ENCODE measurements at regions not wholly inside any gene's neighbourhood (a gene's known extent, or its start where the extent isn't known, plus 50 kb on each side); places are given as distances from the start of the nearest gene placed in this dataset.

GRCh38 chr12:111256629-111257434, 112.1 kb downstream of the PHETA1 start:
- peak; percentile 52 to 71; a peak in 5 of 6 replicates for ATAC-seq
- POLR2A ChIA-PET: no interaction called here
- H3K4me3 ChIP-seq: no peak overlapping the region
- no peak for FAIRE-seq
- no peak overlapping the region for H3K27ac ChIP-seq
- H3K4me1 ChIP-seq: no peaks in the 10 kb centered on the region
- 24% methylated on average over 10 of the region's 10 CpGs for WGBS (ENCODE audit: missing lambda C conversion rate)
- CTCF ChIA-PET: interaction anchor here (1.0 to 10.5 kb wide), 2 partner anchors 18 to 233 kb away, joined by 3 to 60 read pairs; no protein-coding TSS in a partner anchor
- no peak overlapping the region for H3K4me2 ChIP-seq
- H3K9me3 ChIP-seq: no peaks in the 10 kb centered on the region
- DNase-seq (ENCODE audit: low read depth in 1 of 2, low spot score in 1 of 2): no peak
- TF ChIP-seq MAZ (IDR thresholded peaks at IDR 0.05; ENCODE audit: borderline replicate concordance, low read depth, low read length) (no peak), RFX5 (IDR thresholded peaks at IDR 0.05) (no peak), ZFP36 (IDR thresholded peaks at IDR 0.05; ENCODE audit: borderline replicate concordance, partially characterized antibody) (no peak), CEBPB (IDR thresholded peaks at IDR 0.05) (no peak), NFE2L2 (conservative IDR thresholded peaks at IDR 0.05; ENCODE audit: low read length) (no peak), TP53 (CRISPR knock-in tag; IDR thresholded peaks at IDR 0.05) (no peak), FOSL2 (IDR thresholded peaks at IDR 0.05) (no peak), FOSL2 (CRISPR knock-in tag; IDR thresholded peaks at IDR 0.05) (no peak), MAFK (IDR thresholded peaks at IDR 0.05; ENCODE audit: partially characterized antibody) (no peak), ZSCAN20 (CRISPR knock-in tag; IDR thresholded peaks at IDR 0.05) (no peak), E2F6 (IDR thresholded peaks at IDR 0.05; ENCODE audit: borderline replicate concordance, low read depth) (no peak), KDM5A (IDR thresholded peaks at IDR 0.05) (no peak)

GRCh38 chr12:111255261-111255660, 113.6 kb downstream of the PHETA1 start:
- 15% methylated on average over 7 of the region's 7 CpGs for WGBS (ENCODE audit: missing lambda C conversion rate)
- no peaks in the 10 kb centered on the region for H3K4me1 ChIP-seq
- H3K27ac ChIP-seq: no peak overlapping the region
- peak in 1 of 2 experiments; percentile 23; a peak in 2 of 6 replicates for ATAC-seq
- ChIA-PET POLR2A (no interaction called here), CTCF (interaction anchor here (1.2 to 10.5 kb wide), 4 partner anchors 9 to 43 kb away, joined by 3 to 60 read pairs (median 4); no protein-coding TSS in a partner anchor)
- TF ChIP-seq USF2 (IDR thresholded peaks at IDR 0.05): no peak
- no peak for TF ChIP-seq CBX8 (IDR thresholded peaks at IDR 0.05)
- no peak for TF ChIP-seq MAFK (IDR thresholded peaks at IDR 0.05; ENCODE audit: partially characterized antibody)
- no peak for TF ChIP-seq EHF (CRISPR knock-in tag; IDR thresholded peaks at IDR 0.05)
- TF ChIP-seq NPAS2 (CRISPR knock-in tag; IDR thresholded peaks at IDR 0.05; ENCODE audit: borderline replicate concordance): no peak
- TF ChIP-seq ESRRA (IDR thresholded peaks at IDR 0.05; ENCODE audit: borderline replicate concordance, low read length): no peak
- no peak for TF ChIP-seq HEYL (CRISPR knock-in tag; IDR thresholded peaks at IDR 0.05)
- TF ChIP-seq FOSL2 (IDR thresholded peaks at IDR 0.05): no peak
- no peak for TF ChIP-seq FOSL2 (CRISPR knock-in tag; IDR thresholded peaks at IDR 0.05)
- no peak for TF ChIP-seq TFCP2L1 (CRISPR knock-in tag; IDR thresholded peaks at IDR 0.05)
- no peak overlapping the region for H3K4me2 ChIP-seq
- H3K9me3 ChIP-seq: no peaks in the 10 kb centered on the region
- no peak for FAIRE-seq
- no peak overlapping the region for H3K4me3 ChIP-seq
- no peak for DNase-seq (ENCODE audit: low read depth in 1 of 2, low spot score in 1 of 2)

GRCh38 chr12:111254106-111254505, 114.8 kb downstream of the PHETA1 start:
- H3K4me1 ChIP-seq: no peaks in the 10 kb centered on the region
- no peak overlapping the region for H3K27ac ChIP-seq
- no peak overlapping the region for H3K4me3 ChIP-seq
- ChIA-PET POLR2A (no interaction called here), CTCF (interaction anchor here (1.2 to 10.5 kb wide), 3 partner anchors 8 to 44 kb away, joined by 3 to 60 read pairs (median 4); no protein-coding TSS in a partner anchor)
- ATAC-seq (no peak), DNase-seq (ENCODE audit: low read depth in 1 of 2, low spot score in 1 of 2) (no peak), FAIRE-seq (no peak)
- no peak overlapping the region for H3K4me2 ChIP-seq
- no peaks in the 10 kb centered on the region for H3K9me3 ChIP-seq
- TF ChIP-seq TP53 (CRISPR knock-in tag; IDR thresholded peaks at IDR 0.05): no peak
- no peak for TF ChIP-seq CHD2 (IDR thresholded peaks at IDR 0.05; ENCODE audit: low read length, partially characterized antibody)
- TF ChIP-seq HEYL (CRISPR knock-in tag; IDR thresholded peaks at IDR 0.05): no peak
- no peak for TF ChIP-seq RFX5 (IDR thresholded peaks at IDR 0.05)
- TF ChIP-seq HDAC2 (IDR thresholded peaks at IDR 0.05): no peak
- no peak for TF ChIP-seq SMC3 (IDR thresholded peaks at IDR 0.05)
- TF ChIP-seq EP300 (IDR thresholded peaks at IDR 0.05): no peak
- WGBS (ENCODE audit: missing lambda C conversion rate): 6% methylated on average over 3 of the region's 3 CpGs

Measured in A549 (cell line).